K562 (cell line): ENCODE measurements at regions not wholly inside any gene's neighbourhood (a gene's known extent, or its start where the extent isn't known, plus 50 kb on each side); places are given as distances from the start of the nearest gene placed in this dataset.

Experiments
- ATAC-seq: fragments of 200-7000 bp; cut with Tn5 transposase; 3 replicates; pipeline ENCODE4 v1.9.1; 2020; ENCODE audit warnings: moderate library complexity
- BruUV-seq: library from RNA; stranded (reverse); fragments of 400-500 nt; replicated peaks from 2 replicates; lab custom pipeline; 2021; lab: Mats Ljungman, UMichigan
- CTCF ChIA-PET: fragments of 300-600 bp; formaldehyde crosslinking; extraction: SDS; loops from one replicate; lab custom pipeline; 2021; ENCODE audit warnings: low intra/inter-chr PET ratio; lab: Yijun Ruan, JAX
- POLR2A ChIA-PET: fragments of 300-600, 350-650 bp; sonication (Branson Sonifier 250); formaldehyde crosslinking; extraction: SDS; loops from one replicate; lab custom pipeline; 2021; ENCODE audit warnings: antibody characterized with exemption, inconsistent platforms; lab: Yijun Ruan, JAX
- DNase-seq, 4 experiments: peaks; one replicate each; pipeline versions ENCODE4 v3.0.0 to v3.0.0-alpha.2; 2011 to 2018; ENCODE audit warnings: low spot score in 3 of 4, mixed read lengths in 3 of 4; ENCODE audit errors: extremely low read depth in 1 of 4
- FAIRE-seq: peaks from 2 replicates; lab custom pipeline; 2011; peaks lifted over from hg19 to GRCh38; lab: Jason Lieb, UNC
- H2AFZ ChIP-seq: 2 replicates; pipeline ENCODE4 v1.6.0; 2011; ENCODE audit warnings: low read depth, low read length, control low read depth, inconsistent platforms
- H3K27ac ChIP-seq: fragments of 200-600 bp; 3 replicates; pipeline ENCODE4 v1.8.0; 2011; ENCODE audit warnings: low read depth, mild to moderate bottlenecking, control low read depth, inconsistent platforms, low read length, moderate library complexity, mixed read lengths; ENCODE audit errors: extremely low read depth
- H3K27me3 ChIP-seq, 2 experiments: fragments of 300-600 bp in 1 of 2; 2 replicates in 1 of 2; 3 replicates in 1 of 2; pipeline versions ENCODE4 v1.6.0 to v1.8.0; 2011; ENCODE audit warnings: inconsistent platforms in 2 of 2, low read length in 2 of 2, mild to moderate bottlenecking in 1 of 2, mixed read lengths in 1 of 2, moderate library complexity in 1 of 2; ENCODE audit not compliant: control insufficient read depth in 2 of 2, insufficient read depth in 2 of 2
- H3K36me3 ChIP-seq: fragments of 300-600 bp; 3 replicates; pipeline ENCODE4 v1.8.0; 2011; ENCODE audit warnings: mild to moderate bottlenecking, low read length, inconsistent platforms; ENCODE audit not compliant: control insufficient read depth, insufficient read depth
- H3K4me1 ChIP-seq, 2 experiments: fragments of 200-600 bp in 1 of 2; replicated peaks in 1 of 2; 2 replicates in 1 of 2; 3 replicates in 1 of 2; pipeline versions ENCODE4 v1.5.1 to v1.8.0; 2011; ENCODE audit warnings: inconsistent platforms in 2 of 2, low read length in 2 of 2, mild to moderate bottlenecking in 1 of 2, mixed read lengths in 1 of 2, moderate library complexity in 1 of 2; ENCODE audit not compliant: control insufficient read depth in 2 of 2, insufficient read depth in 2 of 2
- H3K4me2 ChIP-seq: 2 replicates; pipeline ENCODE4 v1.6.1; 2011; ENCODE audit warnings: low read length, control low read depth, inconsistent platforms, mixed read lengths; ENCODE audit not compliant: insufficient read depth
- H3K4me3 ChIP-seq: fragments of 200-600 bp; sonication (generic), shearing (Covaris generic); 2 replicates; pipeline ENCODE4 v1.5.1; 2016; ENCODE audit warnings: control low read depth, inconsistent platforms
- H3K79me2 ChIP-seq: fragments of 200-600 bp; 3 replicates; pipeline ENCODE4 v1.8.0; 2011; ENCODE audit warnings: low read length, inconsistent platforms; ENCODE audit not compliant: control insufficient read depth, insufficient read depth
- H3K9ac ChIP-seq, 2 experiments: 2 replicates each; pipeline versions ENCODE4 v1.6.0 to v1.6.1; 2011; ENCODE audit warnings: low read depth in 2 of 2, low read length in 2 of 2, control low read depth in 1 of 2, inconsistent platforms in 1 of 2, mild to moderate bottlenecking in 1 of 2, mixed read lengths in 1 of 2; ENCODE audit not compliant: insufficient read depth in 1 of 2
- H3K9me1 ChIP-seq: one replicate; pipeline ENCODE4 v1.6.0; 2011; ENCODE audit warnings: inconsistent platforms, mild to moderate bottlenecking, low read length, moderate library complexity; ENCODE audit not compliant: control insufficient read depth, insufficient read depth
- H3K9me3 ChIP-seq: replicated peaks from 2 replicates; pipeline ENCODE4 v1.5.1; 2011; ENCODE audit warnings: low read depth, low read length, inconsistent platforms; ENCODE audit not compliant: control insufficient read depth, insufficient read depth
- H4K20me1 ChIP-seq: replicated peaks from 2 replicates; pipeline ENCODE4 v1.6.1; 2011; ENCODE audit warnings: low read length, inconsistent platforms, mixed read lengths; ENCODE audit not compliant: control insufficient read depth, insufficient read depth
- DMBX1 ChIP-seq: fragments of 250-450 bp; sonication (Bioruptor Pico); IDR thresholded peaks from 2 replicates; pipeline ENCODE4 v1.8.0; 2022; ENCODE audit warnings: inconsistent platforms, mild to moderate bottlenecking, moderate library complexity, borderline replicate concordance
- L3MBTL2 ChIP-seq: fragments of 450-650 bp; IDR thresholded peaks from 2 replicates; pipeline ENCODE4 v1.6.1; 2016; ENCODE audit warnings: mild to moderate bottlenecking, moderate library complexity
- NEUROD1 ChIP-seq: fragments of 150-350 bp; IDR thresholded peaks from 2 replicates; pipeline ENCODE4 v1.6.1; 2014; ENCODE audit warnings: borderline replicate concordance, low read length, low read depth; ENCODE audit not compliant: partially characterized antibody
- NONO ChIP-seq, 2 experiments: fragments of 200-400 bp in 1 of 2; fragments of 450-650 bp in 1 of 2; formaldehyde crosslinking in 1 of 2; IDR thresholded peaks; 2 replicates each; pipeline ENCODE4 v1.6.1; 2017; ENCODE audit warnings: low read depth in 2 of 2, mild to moderate bottlenecking in 2 of 2, moderate library complexity in 2 of 2, low read length in 1 of 2
- NRF1 ChIP-seq, 2 experiments: fragments of 450-650 bp; IDR thresholded peaks in 1 of 2; conservative IDR thresholded peaks in 1 of 2; 2 replicates each; pipeline ENCODE4 v1.6.1; 2014; ENCODE audit warnings: mild to moderate bottlenecking in 2 of 2
- SMC3 ChIP-seq: conservative IDR thresholded peaks from 2 replicates; pipeline ENCODE4 v1.6.1; 2011; ENCODE audit warnings: low read depth, low read length, improper control_type of control experiment; ENCODE audit not compliant: insufficient read depth
- TEAD4 ChIP-seq, 2 experiments: sonication (generic) in 1 of 2; formaldehyde crosslinking in 1 of 2; IDR thresholded peaks; 2 replicates each; pipeline versions ENCODE4 v1.6.1 to v1.8.0; 2012 to 2022; ENCODE audit warnings: borderline replicate concordance in 1 of 2, inconsistent platforms in 1 of 2, low read length in 1 of 2, mild to moderate bottlenecking in 1 of 2, missing genetic modification reagents in 1 of 2
- ZFX ChIP-seq: sonication (generic); formaldehyde crosslinking; IDR thresholded peaks from 2 replicates; pipeline ENCODE4 v1.8.0; 2022; ENCODE audit warnings: mild to moderate bottlenecking, missing genetic modification reagents, moderate library complexity
- WGBS: fragments of 100-300 bp; shearing (Covaris generic); methylation state at CpG from one replicate; pipeline ENCODE4 v1.1.6; 2016; ENCODE audit warnings: low coverage, mixed read lengths; ENCODE audit not compliant: insufficient coverage; ENCODE audit errors: missing lambda C conversion rate; 5-methylcytosine and 5-hydroxymethylcytosine counted together
- in situ Hi-C: fragments of 300-500 bp; cut with MboI; formaldehyde crosslinking; loops from 4 replicates; pipeline ENCODE4 v1.15.0; 2018; ENCODE audit warnings: inconsistent platforms, mixed read lengths
- intact Hi-C: fragments of 100-400 bp; cut with micrococcal nuclease; formaldehyde crosslinking; loops from 2 replicates; pipeline ENCODE4 v1.14.2; 2022
- TF ChIP-seq, protein P1 (sequence below): IDR thresholded peaks from 2 replicates; pipeline ENCODE4 v1.6.1; 2011; ENCODE audit not compliant: insufficient read length; ENCODE audit errors: extremely low read depth
- TF ChIP-seq, protein P2 (sequence below): fragments of 450-650 bp; formaldehyde crosslinking; IDR thresholded peaks from 2 replicates; pipeline ENCODE4 v1.4.0; 2022; ENCODE audit warnings: missing genetic modification characterization
- TF ChIP-seq, protein P3 (sequence below): sonication (generic); formaldehyde crosslinking; IDR thresholded peaks from 2 replicates; pipeline ENCODE4 v1.8.0; 2023; ENCODE audit warnings: mild to moderate bottlenecking, missing genetic modification reagents
- TF ChIP-seq, protein P4 (sequence below): fragments of 450-650 bp; IDR thresholded peaks from 2 replicates; pipeline ENCODE4 v1.6.1; 2016; ENCODE audit warnings: low read depth, mild to moderate bottlenecking, moderate library complexity
- TF ChIP-seq, protein P5 (sequence below), 2 experiments: fragments of 200-800 bp in 1 of 2; sonication (Bioruptor generic) in 1 of 2; sonication (generic) in 1 of 2; formaldehyde crosslinking in 1 of 2; IDR thresholded peaks in 1 of 2; conservative IDR thresholded peaks in 1 of 2; 2 replicates each; pipeline versions ENCODE4 v1.5.0 to v1.6.1; 2016 to 2020; ENCODE audit warnings: missing compliant biosample characterization in 1 of 2, missing genetic modification characterization in 1 of 2, missing genetic modification reagents in 1 of 2
- TF ChIP-seq, protein P6 (sequence below): fragments of 450-650 bp; IDR thresholded peaks from 2 replicates; pipeline ENCODE4 v1.6.1; 2017; ENCODE audit warnings: antibody characterized with exemption

DNA sequence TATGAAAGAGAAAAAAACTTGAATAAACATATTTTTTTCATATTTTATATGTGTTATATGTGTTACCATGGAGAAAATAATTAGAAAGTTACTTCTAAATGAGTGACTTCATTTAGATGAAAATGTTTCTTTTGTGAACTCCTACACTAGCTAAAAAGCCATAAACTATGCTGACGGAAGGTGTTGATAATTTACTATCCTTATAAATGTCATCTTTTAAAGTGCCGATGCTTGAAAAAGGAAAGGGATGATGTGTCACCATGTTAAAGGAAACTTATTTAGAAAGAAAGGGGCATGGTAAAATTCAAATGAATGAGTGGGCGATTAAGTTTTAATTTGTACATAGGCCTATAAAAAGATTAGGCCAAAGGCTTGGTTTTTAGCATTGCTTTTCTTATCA, 133.8 kb downstream of the SPRY1 start:
- Histone ChIP-seq H3K27ac (no peak overlapping the region), H3K4me2 (no peak overlapping the region), H3K4me1 (no peaks in the 10 kb centered on the region), H2AFZ (no peak overlapping the region), H3K79me2 (no peaks in the 10 kb centered on the region), H3K9me3 (no peaks in the 10 kb centered on the region), H3K9me1 (no peaks in the 10 kb centered on the region), H3K27me3 (no peaks in the 10 kb centered on the region), H3K4me3 (no peak overlapping the region), H3K36me3 (no peaks in the 10 kb centered on the region), H4K20me1 (no peaks in the 10 kb centered on the region), H3K9ac (no peak overlapping the region)
- WGBS = 43% methylated on average over 3 of the region's 3 CpGs
- in situ Hi-C loops (no loop called here), intact Hi-C loops (no loop called here)
- DNase-seq (no peak), FAIRE-seq (no peak), ATAC-seq (no peak)
- no TSS peak for BruUV-seq
- ChIA-PET POLR2A (interaction anchor here (1.5 kb wide), 1 partner anchor 10 kb away, joined by 3 read pairs; no protein-coding TSS in a partner anchor), CTCF (no interaction called here)
- TF ChIP-seq NRF1 (conservative IDR thresholded peaks at IDR 0.05 in 1 of 2, IDR thresholded peaks at IDR 0.05 in 1 of 2) (no peak), NEUROD1 (no peak), ZFX (no peak), L3MBTL2 (no peak), SMC3 (no peak), NONO (IDR thresholded peaks at IDR 0.05; ENCODE audit: low read depth in 2 of 2, low read length in 1 of 2) (no peak), TEAD4 (IDR thresholded peaks at IDR 0.05; ENCODE audit: low read length) (no peak), TEAD4 (CRISPR knock-in tag; IDR thresholded peaks at IDR 0.05; ENCODE audit: borderline replicate concordance) (no peak), DMBX1 (no peak)
- TF ChIP-seq, protein P1, sequence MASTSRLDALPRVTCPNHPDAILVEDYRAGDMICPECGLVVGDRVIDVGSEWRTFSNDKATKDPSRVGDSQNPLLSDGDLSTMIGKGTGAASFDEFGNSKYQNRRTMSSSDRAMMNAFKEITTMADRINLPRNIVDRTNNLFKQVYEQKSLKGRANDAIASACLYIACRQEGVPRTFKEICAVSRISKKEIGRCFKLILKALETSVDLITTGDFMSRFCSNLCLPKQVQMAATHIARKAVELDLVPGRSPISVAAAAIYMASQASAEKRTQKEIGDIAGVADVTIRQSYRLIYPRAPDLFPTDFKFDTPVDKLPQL = no peak
- TF ChIP-seq, protein P2, sequence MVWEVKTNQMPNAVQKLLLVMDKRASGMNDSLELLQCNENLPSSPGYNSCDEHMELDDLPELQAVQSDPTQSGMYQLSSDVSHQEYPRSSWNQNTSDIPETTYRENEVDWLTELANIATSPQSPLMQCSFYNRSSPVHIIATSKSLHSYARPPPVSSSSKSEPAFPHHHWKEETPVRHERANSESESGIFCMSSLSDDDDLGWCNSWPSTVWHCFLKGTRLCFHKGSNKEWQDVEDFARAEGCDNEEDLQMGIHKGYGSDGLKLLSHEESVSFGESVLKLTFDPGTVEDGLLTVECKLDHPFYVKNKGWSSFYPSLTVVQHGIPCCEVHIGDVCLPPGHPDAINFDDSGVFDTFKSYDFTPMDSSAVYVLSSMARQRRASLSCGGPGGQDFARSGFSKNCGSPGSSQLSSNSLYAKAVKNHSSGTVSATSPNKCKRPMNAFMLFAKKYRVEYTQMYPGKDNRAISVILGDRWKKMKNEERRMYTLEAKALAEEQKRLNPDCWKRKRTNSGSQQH = no peak
- TF ChIP-seq, protein P3, sequence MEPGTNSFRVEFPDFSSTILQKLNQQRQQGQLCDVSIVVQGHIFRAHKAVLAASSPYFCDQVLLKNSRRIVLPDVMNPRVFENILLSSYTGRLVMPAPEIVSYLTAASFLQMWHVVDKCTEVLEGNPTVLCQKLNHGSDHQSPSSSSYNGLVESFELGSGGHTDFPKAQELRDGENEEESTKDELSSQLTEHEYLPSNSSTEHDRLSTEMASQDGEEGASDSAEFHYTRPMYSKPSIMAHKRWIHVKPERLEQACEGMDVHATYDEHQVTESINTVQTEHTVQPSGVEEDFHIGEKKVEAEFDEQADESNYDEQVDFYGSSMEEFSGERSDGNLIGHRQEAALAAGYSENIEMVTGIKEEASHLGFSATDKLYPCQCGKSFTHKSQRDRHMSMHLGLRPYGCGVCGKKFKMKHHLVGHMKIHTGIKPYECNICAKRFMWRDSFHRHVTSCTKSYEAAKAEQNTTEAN (CRISPR knock-in tag) = no peak
- TF ChIP-seq, protein P4, sequence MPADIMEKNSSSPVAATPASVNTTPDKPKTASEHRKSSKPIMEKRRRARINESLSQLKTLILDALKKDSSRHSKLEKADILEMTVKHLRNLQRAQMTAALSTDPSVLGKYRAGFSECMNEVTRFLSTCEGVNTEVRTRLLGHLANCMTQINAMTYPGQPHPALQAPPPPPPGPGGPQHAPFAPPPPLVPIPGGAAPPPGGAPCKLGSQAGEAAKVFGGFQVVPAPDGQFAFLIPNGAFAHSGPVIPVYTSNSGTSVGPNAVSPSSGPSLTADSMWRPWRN = no peak
- TF ChIP-seq, protein P5, sequence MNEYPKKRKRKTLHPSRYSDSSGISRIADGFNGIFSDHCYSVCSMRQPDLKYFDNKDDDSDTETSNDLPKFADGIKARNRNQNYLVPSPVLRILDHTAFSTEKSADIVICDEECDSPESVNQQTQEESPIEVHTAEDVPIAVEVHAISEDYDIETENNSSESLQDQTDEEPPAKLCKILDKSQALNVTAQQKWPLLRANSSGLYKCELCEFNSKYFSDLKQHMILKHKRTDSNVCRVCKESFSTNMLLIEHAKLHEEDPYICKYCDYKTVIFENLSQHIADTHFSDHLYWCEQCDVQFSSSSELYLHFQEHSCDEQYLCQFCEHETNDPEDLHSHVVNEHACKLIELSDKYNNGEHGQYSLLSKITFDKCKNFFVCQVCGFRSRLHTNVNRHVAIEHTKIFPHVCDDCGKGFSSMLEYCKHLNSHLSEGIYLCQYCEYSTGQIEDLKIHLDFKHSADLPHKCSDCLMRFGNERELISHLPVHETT (CRISPR knock-in tag; conservative IDR thresholded peaks at IDR 0.05 in 1 of 2, IDR thresholded peaks at IDR 0.05 in 1 of 2) = no peak
- TF ChIP-seq, protein P6, sequence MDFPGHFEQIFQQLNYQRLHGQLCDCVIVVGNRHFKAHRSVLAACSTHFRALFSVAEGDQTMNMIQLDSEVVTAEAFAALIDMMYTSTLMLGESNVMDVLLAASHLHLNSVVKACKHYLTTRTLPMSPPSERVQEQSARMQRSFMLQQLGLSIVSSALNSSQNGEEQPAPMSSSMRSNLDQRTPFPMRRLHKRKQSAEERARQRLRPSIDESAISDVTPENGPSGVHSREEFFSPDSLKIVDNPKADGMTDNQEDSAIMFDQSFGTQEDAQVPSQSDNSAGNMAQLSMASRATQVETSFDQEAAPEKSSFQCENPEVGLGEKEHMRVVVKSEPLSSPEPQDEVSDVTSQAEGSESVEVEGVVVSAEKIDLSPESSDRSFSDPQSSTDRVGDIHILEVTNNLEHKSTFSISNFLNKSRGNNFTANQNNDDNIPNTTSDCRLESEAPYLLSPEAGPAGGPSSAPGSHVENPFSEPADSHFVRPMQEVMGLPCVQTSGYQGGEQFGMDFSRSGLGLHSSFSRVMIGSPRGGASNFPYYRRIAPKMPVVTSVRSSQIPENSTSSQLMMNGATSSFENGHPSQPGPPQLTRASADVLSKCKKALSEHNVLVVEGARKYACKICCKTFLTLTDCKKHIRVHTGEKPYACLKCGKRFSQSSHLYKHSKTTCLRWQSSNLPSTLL = no peak
